ENCODE measurements at regions not wholly inside any gene's neighbourhood (a gene's known extent, or its start where the extent isn't known, plus 50 kb on each side); places are given as distances from the start of the nearest gene placed in this dataset.

DNA sequence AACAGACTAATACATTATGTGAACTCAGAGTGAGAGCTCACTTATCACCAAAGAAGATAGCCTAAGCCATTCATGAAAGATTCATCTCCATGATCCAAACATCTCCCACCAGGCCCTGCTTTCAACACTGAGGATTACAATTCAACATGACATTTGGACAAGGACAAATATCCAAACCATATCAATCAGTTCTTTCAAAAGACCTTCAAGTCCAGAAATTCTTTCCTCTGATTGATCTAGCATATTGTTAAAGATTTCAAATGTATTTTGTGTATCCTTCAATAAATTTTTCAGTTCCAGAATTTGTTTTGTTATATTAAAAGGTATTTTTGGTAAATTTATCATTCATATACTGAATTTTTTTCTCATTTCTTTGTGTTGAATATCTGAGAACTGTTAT, 1055.8 kb downstream of the SLC6A15 start:
- Histone ChIP-seq H3K27ac (ENCODE audit: insufficient read depth, low read length) (no peak overlapping the region), H3K9me3 (ENCODE audit: control insufficient read depth, insufficient read depth, low read length) (peaks cover 6% of the 10 kb centered on the region), H4K91ac (ENCODE audit: insufficient read depth, low read depth, low read length) (no peak overlapping the region), H2AK5ac (ENCODE audit: low read depth, low read length) (no peak overlapping the region), H3K4me2 (ENCODE audit: low read depth, low read length) (no peak overlapping the region), H3K79me1 (ENCODE audit: low read depth in 1 of 2, low read length in 2 of 2) (no peaks in the 10 kb centered on the region), H2BK20ac (ENCODE audit: low read depth, low read length) (no peak overlapping the region), H3K14ac (replicated peaks; ENCODE audit: low read depth, low read length) (no peak overlapping the region), H4K8ac (ENCODE audit: low read depth in 2 of 2, low read length in 2 of 2) (no peak overlapping the region), H2AK9ac (replicated peaks; ENCODE audit: low read depth, low read length, poor library complexity) (no peak overlapping the region), H4K5ac (ENCODE audit: low read depth, low read length) (no peak overlapping the region), H3K4ac (ENCODE audit: low read depth, low read length) (no peak overlapping the region), H4K20me1 (ENCODE audit: insufficient read depth, low read length) (no peaks in the 10 kb centered on the region), H3K9me1 (ENCODE audit: insufficient read depth, low read length) (no peaks in the 10 kb centered on the region), H3K4me1 (ENCODE audit: control insufficient read depth, insufficient read depth, low read length) (no peaks in the 10 kb centered on the region), H2BK5ac (ENCODE audit: low read depth, low read length, poor library complexity, severe bottlenecking) (no peak overlapping the region), H2BK120ac (ENCODE audit: low read depth, low read length) (no peak overlapping the region), H3K9ac (ENCODE audit: low read depth, low read length) (no peak overlapping the region), H3K23ac (ENCODE audit: low read depth, low read length) (no peak overlapping the region), H3K4me3 (ENCODE audit: insufficient read depth, low read depth, low read length) (no peak overlapping the region), H3K18ac (ENCODE audit: low read depth, low read length) (no peak overlapping the region), H3K27me3 (ENCODE audit: control insufficient read depth, insufficient read depth, low read length) (no peaks in the 10 kb centered on the region), H2BK15ac (ENCODE audit: low read depth, low read length) (no peak overlapping the region), H3K56ac (ENCODE audit: extremely low read depth, insufficient read depth, low read length) (no peak overlapping the region), H2AFZ (replicated peaks; ENCODE audit: low read length, poor library complexity) (no peak overlapping the region), H3K36me3 (ENCODE audit: control insufficient read depth, insufficient read depth, low read length) (no peaks in the 10 kb centered on the region)
- ChIA-PET CTCF (no interaction called here), POLR2A (ENCODE audit: unreplicated experiment) (no interaction called here)
- dilution Hi-C loops (cut with HindIII; ENCODE audit: low sequenced_read_pairs, unreplicated experiment) (no loop called here), intact Hi-C loops (cut with micrococcal nuclease) (no loop called here), in situ Hi-C loops (cut with MboI; ENCODE audit: low sequenced_read_pairs) (no loop called here)
- no peak for ATAC-seq (ENCODE audit: low read depth)
- no TSS peak for BruUV-seq (replicated peaks)
- TF ChIP-seq, protein P1, sequence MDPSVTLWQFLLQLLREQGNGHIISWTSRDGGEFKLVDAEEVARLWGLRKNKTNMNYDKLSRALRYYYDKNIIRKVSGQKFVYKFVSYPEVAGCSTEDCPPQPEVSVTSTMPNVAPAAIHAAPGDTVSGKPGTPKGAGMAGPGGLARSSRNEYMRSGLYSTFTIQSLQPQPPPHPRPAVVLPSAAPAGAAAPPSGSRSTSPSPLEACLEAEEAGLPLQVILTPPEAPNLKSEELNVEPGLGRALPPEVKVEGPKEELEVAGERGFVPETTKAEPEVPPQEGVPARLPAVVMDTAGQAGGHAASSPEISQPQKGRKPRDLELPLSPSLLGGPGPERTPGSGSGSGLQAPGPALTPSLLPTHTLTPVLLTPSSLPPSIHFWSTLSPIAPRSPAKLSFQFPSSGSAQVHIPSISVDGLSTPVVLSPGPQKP (IDR thresholded peaks at IDR 0.05; ENCODE audit: borderline replicate concordance, low read depth, low read length): no peak
- TF ChIP-seq POLR2A (IDR thresholded peaks at IDR 0.05; ENCODE audit: low read depth, low read length) (no peak), RCOR1 (IDR thresholded peaks at IDR 0.05; ENCODE audit: insufficient replicate concordance, low read length) (no peak), MAFK (IDR thresholded peaks at IDR 0.05; ENCODE audit: low read depth, low read length) (no peak), SMC3 (IDR thresholded peaks at IDR 0.05; ENCODE audit: low read depth, low read length) (no peak), CEBPB (IDR thresholded peaks at IDR 0.05; ENCODE audit: low read depth, low read length) (no peak), MXI1 (IDR thresholded peaks at IDR 0.05; ENCODE audit: borderline replicate concordance, low read depth, low read length) (no peak), RFX5 (IDR thresholded peaks at IDR 0.05; ENCODE audit: low read depth, low read length) (no peak), MAZ (IDR thresholded peaks at IDR 0.05; ENCODE audit: borderline replicate concordance, low read depth, low read length) (no peak), RAD21 (IDR thresholded peaks at IDR 0.05; ENCODE audit: low read length) (no peak), NFE2L2 (IDR thresholded peaks at IDR 0.05; ENCODE audit: low read depth, low read length) (no peak), CHD1 (IDR thresholded peaks at IDR 0.05; ENCODE audit: low read depth, low read length) (no peak), USF2 (IDR thresholded peaks at IDR 0.05; ENCODE audit: low read depth, low read length) (no peak), BHLHE40 (IDR thresholded peaks at IDR 0.05; ENCODE audit: low read depth, low read length) (no peak), FOS (IDR thresholded peaks at IDR 0.05; ENCODE audit: low read depth, low read length) (no peak)
- TF ChIP-seq, protein P2, sequence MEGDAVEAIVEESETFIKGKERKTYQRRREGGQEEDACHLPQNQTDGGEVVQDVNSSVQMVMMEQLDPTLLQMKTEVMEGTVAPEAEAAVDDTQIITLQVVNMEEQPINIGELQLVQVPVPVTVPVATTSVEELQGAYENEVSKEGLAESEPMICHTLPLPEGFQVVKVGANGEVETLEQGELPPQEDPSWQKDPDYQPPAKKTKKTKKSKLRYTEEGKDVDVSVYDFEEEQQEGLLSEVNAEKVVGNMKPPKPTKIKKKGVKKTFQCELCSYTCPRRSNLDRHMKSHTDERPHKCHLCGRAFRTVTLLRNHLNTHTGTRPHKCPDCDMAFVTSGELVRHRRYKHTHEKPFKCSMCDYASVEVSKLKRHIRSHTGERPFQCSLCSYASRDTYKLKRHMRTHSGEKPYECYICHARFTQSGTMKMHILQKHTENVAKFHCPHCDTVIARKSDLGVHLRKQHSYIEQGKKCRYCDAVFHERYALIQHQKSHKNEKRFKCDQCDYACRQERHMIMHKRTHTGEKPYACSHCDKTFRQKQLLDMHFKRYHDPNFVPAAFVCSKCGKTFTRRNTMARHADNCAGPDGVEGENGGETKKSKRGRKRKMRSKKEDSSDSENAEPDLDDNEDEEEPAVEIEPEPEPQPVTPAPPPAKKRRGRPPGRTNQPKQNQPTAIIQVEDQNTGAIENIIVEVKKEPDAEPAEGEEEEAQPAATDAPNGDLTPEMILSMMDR (conservative IDR thresholded peaks at IDR 0.05; ENCODE audit: low read depth, low read length): no peak
- no peak for DNase-seq

Measured in IMR-90 (cell line).